ENCODE measurements at regions not wholly inside any gene's neighbourhood (a gene's known extent, or its start where the extent isn't known, plus 50 kb on each side); places are given as distances from the start of the nearest gene placed in this dataset.

- no peak for DNase-seq
These were observed 52.6 kb upstream of the STX18 start for GRCh38 chr4:4594285-4594920.

- DNase-seq = no peak
These were observed 51.9 kb upstream of the STX18 start for GRCh38 chr4:4593596-4594284.

GRCh38 chr4:4592414-4592813 is 50.6 kb upstream of the STX18 start:
- DNase-seq = no peak

Data from inflammatory macrophage treated with lipopolysaccharide for 4 hours (primary cell).